Type B pancreatic cell (in vitro differentiated cells): ENCODE measurements at regions not wholly inside any gene's neighbourhood (a gene's known extent, or its start where the extent isn't known, plus 50 kb on each side); places are given as distances from the start of the nearest gene placed in this dataset.

Experiments
- DNase-seq: peaks from one replicate; pipeline ENCODE4 v3.0.0; 2021; ENCODE audit warnings: mixed read lengths; ENCODE audit not compliant: unreplicated experiment; ENCODE audit errors: extremely low spot score
- H3K27ac Mint-ChIP-seq: 2 replicates; pipeline ENCODE4 v1.8.0; 2021; ENCODE audit warnings: mild to moderate bottlenecking, mixed read lengths
- H3K27me3 Mint-ChIP-seq: 2 replicates; pipeline ENCODE4 v1.8.0; 2021; ENCODE audit warnings: mixed read lengths
- H3K36me3 Mint-ChIP-seq: 2 replicates; pipeline ENCODE4 v1.8.0; 2021; ENCODE audit warnings: mixed read lengths
- H3K4me1 Mint-ChIP-seq: one replicate; pipeline ENCODE4 v1.8.0; 2021; ENCODE audit warnings: mixed read lengths; ENCODE audit not compliant: unreplicated experiment
- H3K4me3 Mint-ChIP-seq: 2 replicates; pipeline ENCODE4 v1.8.0; 2021; ENCODE audit warnings: mild to moderate bottlenecking, mixed read lengths
- H3K9me3 Mint-ChIP-seq: 2 replicates; pipeline ENCODE4 v1.8.0; 2021; ENCODE audit warnings: mixed read lengths
- CTCF ChIP-seq: fragments of 200-600 bp; sonication (generic); conservative IDR thresholded peaks from 2 replicates; pipeline ENCODE4 v1.5.0; 2021; ENCODE audit warnings: antibody characterized with exemption, mild to moderate bottlenecking

GRCh38 chr14:105933238-105933637 is 406.9 kb downstream of the TMEM121 start:
- no peaks in the 10 kb centered on the region for H3K27me3 Mint-ChIP-seq
- no peaks in the 10 kb centered on the region for H3K9me3 Mint-ChIP-seq
- no peak for TF ChIP-seq CTCF
- H3K27ac Mint-ChIP-seq: no peak overlapping the region
- peak; percentile 39 for DNase-seq
- H3K4me1 Mint-ChIP-seq: no peaks in the 10 kb centered on the region
- no peaks in the 10 kb centered on the region for H3K36me3 Mint-ChIP-seq
- no peak overlapping the region for H3K4me3 Mint-ChIP-seq

GRCh38 chr14:105935384-105935783 is 409.0 kb downstream of the TMEM121 start:
- H3K27me3 Mint-ChIP-seq: no peaks in the 10 kb centered on the region
- no peak for DNase-seq
- TF ChIP-seq CTCF: no peak
- no peaks in the 10 kb centered on the region for H3K4me1 Mint-ChIP-seq
- H3K36me3 Mint-ChIP-seq: no peaks in the 10 kb centered on the region
- H3K4me3 Mint-ChIP-seq: no peak overlapping the region
- H3K9me3 Mint-ChIP-seq: peaks cover 9% of the 10 kb centered on the region
- no peak overlapping the region for H3K27ac Mint-ChIP-seq

- H3K36me3 Mint-ChIP-seq: no peaks in the 10 kb centered on the region
- no peak overlapping the region for H3K27ac Mint-ChIP-seq
- H3K4me1 Mint-ChIP-seq: no peaks in the 10 kb centered on the region
- DNase-seq: peak; percentile 47
- H3K4me3 Mint-ChIP-seq: no peak overlapping the region
- TF ChIP-seq CTCF: no peak
- peaks cover 15% of the 10 kb centered on the region for H3K9me3 Mint-ChIP-seq
- H3K27me3 Mint-ChIP-seq: no peaks in the 10 kb centered on the region
Observed at GRCh38 chr14:105937253-105938054, 411.1 kb downstream of the TMEM121 start.

GRCh38 chr14:105938055-105938863 is 411.9 kb downstream of the TMEM121 start:
- Mint-ChIP-seq H3K4me3 (no peak overlapping the region), H3K27ac (no peak overlapping the region), H3K9me3 (peaks cover 15% of the 10 kb centered on the region), H3K4me1 (no peaks in the 10 kb centered on the region), H3K27me3 (no peaks in the 10 kb centered on the region), H3K36me3 (no peaks in the 10 kb centered on the region)
- TF ChIP-seq CTCF: no peak
- no peak for DNase-seq

- no peak overlapping the region for H3K27ac Mint-ChIP-seq
- no peak for TF ChIP-seq CTCF
- no peaks in the 10 kb centered on the region for H3K4me1 Mint-ChIP-seq
- H3K9me3 Mint-ChIP-seq: peaks cover 15% of the 10 kb centered on the region
- no peaks in the 10 kb centered on the region for H3K36me3 Mint-ChIP-seq
- no peak overlapping the region for H3K4me3 Mint-ChIP-seq
- no peak for DNase-seq
- H3K27me3 Mint-ChIP-seq: no peaks in the 10 kb centered on the region
Observed at GRCh38 chr14:105938959-105939358, 412.6 kb downstream of the TMEM121 start.
